IMR-90 (cell line): ENCODE measurements at regions not wholly inside any gene's neighbourhood (a gene's known extent, or its start where the extent isn't known, plus 50 kb on each side); places are given as distances from the start of the nearest gene placed in this dataset.

Experiments
- ATAC-seq: fragments of 200-7000 bp; cut with Tn5 transposase; 2 replicates; pipeline ENCODE4 v1.9.1; 2020; ENCODE audit warnings: low read depth, mild to moderate bottlenecking, moderate library complexity
- BruUV-seq: library from RNA; stranded (reverse); fragments of 400-500 nt; replicated peaks from 2 replicates; lab custom pipeline; 2021; lab: Mats Ljungman, UMichigan
- CTCF ChIA-PET: fragments of 300-600 bp; formaldehyde crosslinking; extraction: SDS; loops from one replicate; lab custom pipeline; 2021; ENCODE audit warnings: antibody characterized with exemption; lab: Yijun Ruan, JAX
- POLR2A ChIA-PET: fragments of 300-600 bp; sonication (Branson Sonifier 250); formaldehyde crosslinking; loops from one replicate; lab custom pipeline; 2022; ENCODE audit warnings: antibody characterized with exemption; ENCODE audit not compliant: unreplicated experiment; lab: Charles Lee
- DNase-seq: peaks from one replicate; pipeline ENCODE4 v3.0.0; 2013
- H2AFZ ChIP-seq: replicated peaks from 2 replicates; pipeline ENCODE3; 2013; ENCODE audit warnings: low read length, mild to moderate bottlenecking; ENCODE audit not compliant: poor library complexity
- H2AK5ac ChIP-seq: 2 replicates; pipeline ENCODE4 v1.6.1; 2013; ENCODE audit warnings: low read depth, low read length, inconsistent platforms
- H2AK9ac ChIP-seq: replicated peaks from 2 replicates; pipeline ENCODE3; 2013; ENCODE audit warnings: mild to moderate bottlenecking, low read depth, low read length, moderate library complexity; ENCODE audit not compliant: poor library complexity
- H2BK120ac ChIP-seq: 2 replicates; pipeline ENCODE4 v1.6.1; 2013; ENCODE audit warnings: low read depth, low read length, inconsistent platforms
- H2BK15ac ChIP-seq: 3 replicates; pipeline ENCODE4 v1.6.1; 2013; ENCODE audit warnings: low read depth, low read length, inconsistent platforms
- H2BK20ac ChIP-seq: 2 replicates; pipeline ENCODE4 v1.6.1; 2013; ENCODE audit warnings: low read depth, mild to moderate bottlenecking, inconsistent platforms, low read length, moderate library complexity
- H2BK5ac ChIP-seq: 2 replicates; pipeline ENCODE4 v1.6.1; 2013; ENCODE audit warnings: mild to moderate bottlenecking, low read depth, low read length, inconsistent platforms; ENCODE audit not compliant: poor library complexity, severe bottlenecking
- H3K14ac ChIP-seq: replicated peaks from 2 replicates; pipeline ENCODE4 v1.6.1; 2013; ENCODE audit warnings: low read depth, low read length, inconsistent platforms
- H3K18ac ChIP-seq: 2 replicates; pipeline ENCODE4 v1.6.1; 2013; ENCODE audit warnings: low read depth, low read length, control low read depth
- H3K23ac ChIP-seq: 2 replicates; pipeline ENCODE4 v1.6.1; 2013; ENCODE audit warnings: low read depth, low read length, inconsistent platforms
- H3K27ac ChIP-seq: 2 replicates; pipeline ENCODE4 v1.5.1; 2013; ENCODE audit warnings: mild to moderate bottlenecking, control low read depth, low read length; ENCODE audit not compliant: insufficient read depth
- H3K27me3 ChIP-seq: 2 replicates; pipeline ENCODE4 v1.6.1; 2013; ENCODE audit warnings: low read length; ENCODE audit not compliant: control insufficient read depth, insufficient read depth
- H3K36me3 ChIP-seq: 2 replicates; pipeline ENCODE4 v1.6.1; 2013; ENCODE audit warnings: low read length, mixed read lengths; ENCODE audit not compliant: control insufficient read depth, insufficient read depth
- H3K4ac ChIP-seq: 2 replicates; pipeline ENCODE4 v1.6.1; 2013; ENCODE audit warnings: low read depth, low read length, inconsistent platforms
- H3K4me1 ChIP-seq: 2 replicates; pipeline ENCODE4 v1.6.1; 2013; ENCODE audit warnings: low read length, mixed read lengths; ENCODE audit not compliant: control insufficient read depth, insufficient read depth
- H3K4me2 ChIP-seq: 2 replicates; pipeline ENCODE4 v1.6.1; 2013; ENCODE audit warnings: low read depth, mild to moderate bottlenecking, control low read depth, low read length, moderate library complexity
- H3K4me3 ChIP-seq: 2 replicates; pipeline ENCODE4 v1.5.1; 2013; ENCODE audit warnings: low read depth, mild to moderate bottlenecking, control low read depth, low read length, moderate library complexity; ENCODE audit not compliant: insufficient read depth
- H3K56ac ChIP-seq: 2 replicates; pipeline ENCODE4 v1.6.1; 2013; ENCODE audit warnings: low read length, inconsistent platforms; ENCODE audit not compliant: insufficient read depth; ENCODE audit errors: extremely low read depth
- H3K79me1 ChIP-seq, 2 experiments: 2 replicates each; pipeline ENCODE4 v1.6.1; 2013; ENCODE audit warnings: low read length in 2 of 2, inconsistent platforms in 1 of 2, low read depth in 1 of 2
- H3K9ac ChIP-seq: 2 replicates; pipeline ENCODE4 v1.6.1; 2013; ENCODE audit warnings: low read depth, low read length, control low read depth
- H3K9me1 ChIP-seq: 2 replicates; pipeline ENCODE4 v1.6.1; 2013; ENCODE audit warnings: low read length, inconsistent platforms; ENCODE audit not compliant: insufficient read depth
- H3K9me3 ChIP-seq: 2 replicates; pipeline ENCODE4 v1.6.1; 2013; ENCODE audit warnings: low read length; ENCODE audit not compliant: control insufficient read depth, insufficient read depth
- H4K20me1 ChIP-seq: 2 replicates; pipeline ENCODE4 v1.6.1; 2013; ENCODE audit warnings: low read length, inconsistent platforms; ENCODE audit not compliant: insufficient read depth
- H4K5ac ChIP-seq: 2 replicates; pipeline ENCODE4 v1.6.1; 2013; ENCODE audit warnings: mild to moderate bottlenecking, low read depth, low read length, control low read depth
- H4K8ac ChIP-seq, 2 experiments: 2 replicates each; pipeline ENCODE4 v1.6.1; 2013; ENCODE audit warnings: low read depth in 2 of 2, low read length in 2 of 2, control low read depth in 1 of 2, inconsistent platforms in 1 of 2
- H4K91ac ChIP-seq: 2 replicates; pipeline ENCODE4 v1.6.1; 2013; ENCODE audit warnings: low read depth, low read length, inconsistent platforms; ENCODE audit not compliant: insufficient read depth
- BHLHE40 ChIP-seq: fragments of 150-350 bp; IDR thresholded peaks from 2 replicates; pipeline ENCODE4 v1.6.1; 2016; ENCODE audit warnings: mild to moderate bottlenecking, low read depth, low read length
- CEBPB ChIP-seq: IDR thresholded peaks from 2 replicates; pipeline ENCODE4 v1.6.1; 2012; ENCODE audit warnings: low read depth, low read length, improper control_type of control experiment
- CHD1 ChIP-seq: IDR thresholded peaks from 2 replicates; pipeline ENCODE4 v1.6.1; 2012; ENCODE audit warnings: low read depth, low read length, improper control_type of control experiment
- CTCF ChIP-seq: conservative IDR thresholded peaks from 2 replicates; pipeline ENCODE4 v1.5.1; 2012; ENCODE audit warnings: mild to moderate bottlenecking, low read depth, low read length, improper control_type of control experiment
- FOS ChIP-seq: fragments of 150-350 bp; IDR thresholded peaks from 2 replicates; pipeline ENCODE4 v1.6.1; 2016; ENCODE audit warnings: low read depth, low read length
- MAFK ChIP-seq: IDR thresholded peaks from 2 replicates; pipeline ENCODE4 v1.6.1; 2012; ENCODE audit warnings: low read depth, low read length, improper control_type of control experiment
- MAZ ChIP-seq: IDR thresholded peaks from 2 replicates; pipeline ENCODE4 v1.6.1; 2012; ENCODE audit warnings: low read depth, mild to moderate bottlenecking, low read length, improper control_type of control experiment, moderate library complexity, borderline replicate concordance
- MXI1 ChIP-seq: IDR thresholded peaks from 2 replicates; pipeline ENCODE4 v1.6.1; 2012; ENCODE audit warnings: low read depth, mild to moderate bottlenecking, low read length, moderate library complexity, borderline replicate concordance
- POLR2A ChIP-seq: IDR thresholded peaks from 2 replicates; pipeline ENCODE4 v1.6.1; 2012; ENCODE audit warnings: mild to moderate bottlenecking, low read depth, low read length
- RAD21 ChIP-seq: IDR thresholded peaks from 2 replicates; pipeline ENCODE4 v1.6.1; 2012; ENCODE audit warnings: low read length, improper control_type of control experiment
- RCOR1 ChIP-seq: IDR thresholded peaks from 2 replicates; pipeline ENCODE4 v1.6.1; 2012; ENCODE audit warnings: mild to moderate bottlenecking, low read length, improper control_type of control experiment; ENCODE audit not compliant: insufficient replicate concordance
- WGBS, 2 experiments: methylation state at CpG; one replicate each; pipeline versions ENCODE4 v1.1.5 to v1.1.7; 2013; ENCODE audit warnings: missing lambda C conversion rate in 2 of 2; ENCODE audit not compliant: insufficient read length in 1 of 2; ENCODE audit errors: extremely low coverage in 2 of 2; 5-methylcytosine and 5-hydroxymethylcytosine counted together
- dilution Hi-C: fragments of 300-500 bp; cut with HindIII; formaldehyde crosslinking; loops from one replicate; pipeline ENCODE4 v1.14.3; 2018; ENCODE audit warnings: low sequenced_read_pairs; ENCODE audit not compliant: unreplicated experiment
- in situ Hi-C: fragments of 300-500 bp; cut with MboI; formaldehyde crosslinking; loops from 3 replicates; pipeline ENCODE4 v1.14.3; 2019; ENCODE audit warnings: low sequenced_read_pairs, inconsistent platforms, mixed read lengths
- intact Hi-C: fragments of 100-400 bp; cut with micrococcal nuclease; formaldehyde crosslinking; loops from 2 replicates; pipeline ENCODE4 v1.10.0; 2022

- no peak for ATAC-seq
- Histone ChIP-seq H2BK15ac (no peak overlapping the region), H2BK5ac (no peak overlapping the region), H2AK9ac (no peak overlapping the region), H3K23ac (no peak overlapping the region), H3K4me1 (no peaks in the 10 kb centered on the region), H3K9ac (no peak overlapping the region), H2BK20ac (no peak overlapping the region), H3K9me1 (no peaks in the 10 kb centered on the region), H3K14ac (no peak overlapping the region), H3K79me1 (no peaks in the 10 kb centered on the region), H3K18ac (no peak overlapping the region), H3K4ac (no peak overlapping the region), H3K27ac (no peak overlapping the region), H4K5ac (no peak overlapping the region), H4K91ac (no peak overlapping the region), H2BK120ac (no peak overlapping the region), H3K4me3 (no peak overlapping the region), H3K36me3 (no peaks in the 10 kb centered on the region), H4K8ac (no peak overlapping the region), H3K27me3 (no peaks in the 10 kb centered on the region), H3K4me2 (no peak overlapping the region), H3K56ac (no peak overlapping the region), H2AFZ (no peak overlapping the region), H3K9me3 (peaks cover 10% of the 10 kb centered on the region), H2AK5ac (no peak overlapping the region), H4K20me1 (no peaks in the 10 kb centered on the region)
- WGBS, 2 experiments, result no CpG with 5 or more reads among the region's 1 CpG
- DNase-seq, result no peak
- CTCF ChIA-PET, result no interaction called here
- no TSS peak for BruUV-seq
- TF ChIP-seq CTCF (no peak), FOS (no peak), RAD21 (no peak), CEBPB (no peak), MXI1 (no peak), CHD1 (no peak), MAFK (no peak), BHLHE40 (no peak), RCOR1 (no peak), MAZ (no peak), POLR2A (no peak)
- POLR2A ChIA-PET, result interaction anchor here (0.6 kb wide), 1 partner anchor 44 kb away, joined by 7 read pairs; no protein-coding TSS in a partner anchor
- dilution Hi-C loops (no loop called here), in situ Hi-C loops (no loop called here), intact Hi-C loops (no loop called here)
These were observed 1223.7 kb downstream of the PCDH17 start for GRCh38 chr13:58855283-58855682.
